ENCODE measurements at regions not wholly inside any gene's neighbourhood (a gene's known extent, or its start where the extent isn't known, plus 50 kb on each side); places are given as distances from the start of the nearest gene placed in this dataset.

DNA sequence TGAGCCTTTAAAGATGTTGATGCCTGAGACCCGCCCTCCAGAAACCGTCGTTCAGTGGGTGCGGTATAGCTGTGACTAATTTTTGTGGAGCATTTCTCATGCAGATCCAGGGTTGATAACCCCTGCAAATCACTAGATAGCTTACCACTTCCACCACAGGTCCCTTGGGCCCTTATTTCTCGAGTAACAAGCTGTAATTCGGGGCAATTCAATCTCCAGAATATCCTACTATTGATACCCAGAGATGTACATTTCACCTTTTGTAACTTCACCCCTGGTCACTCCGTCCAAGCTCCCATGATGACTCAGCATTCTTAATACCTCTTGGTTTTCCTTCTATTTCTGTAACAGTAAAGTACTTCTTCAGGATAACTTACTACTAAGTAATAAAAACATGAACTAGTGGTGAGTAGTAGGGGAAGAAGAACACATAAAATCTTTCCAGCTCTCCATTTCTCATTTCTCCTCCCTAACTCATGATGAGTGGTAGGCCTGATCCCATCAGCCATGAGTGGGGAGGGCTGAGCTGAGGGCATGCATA, 71.9 kb upstream of the UBL3 start:
- DNase-seq = no peak

- DNase-seq = no peak
These were observed 71.1 kb upstream of the UBL3 start for GRCh38 chr13:29921542-29921941.

- DNase-seq = no peak
These were observed 69.7 kb upstream of the UBL3 start for GRCh38 chr13:29920025-29920643.

- no peak for DNase-seq
These were observed 68.4 kb upstream of the UBL3 start for GRCh38 chr13:29918845-29919244.

DNA sequence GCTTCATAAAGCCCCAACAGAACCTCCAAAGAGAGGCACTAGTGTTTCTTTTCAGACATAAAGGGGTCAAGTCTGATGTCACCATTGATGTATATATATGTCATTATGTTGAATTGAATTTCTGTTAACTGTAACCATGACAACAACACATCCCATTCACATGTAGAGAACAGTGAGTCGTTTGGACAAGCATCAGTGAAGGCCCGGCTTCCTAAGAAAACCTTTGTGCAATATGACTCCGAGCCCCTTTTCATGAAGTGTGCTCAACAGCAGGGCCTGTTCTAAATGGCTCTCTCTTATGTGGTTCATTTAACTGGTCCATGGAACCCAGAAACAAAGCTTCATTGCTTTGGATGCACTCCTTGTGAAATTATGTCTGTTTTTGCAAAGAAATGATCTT, 67.2 kb upstream of the UBL3 start:
- no peak for DNase-seq

DNA sequence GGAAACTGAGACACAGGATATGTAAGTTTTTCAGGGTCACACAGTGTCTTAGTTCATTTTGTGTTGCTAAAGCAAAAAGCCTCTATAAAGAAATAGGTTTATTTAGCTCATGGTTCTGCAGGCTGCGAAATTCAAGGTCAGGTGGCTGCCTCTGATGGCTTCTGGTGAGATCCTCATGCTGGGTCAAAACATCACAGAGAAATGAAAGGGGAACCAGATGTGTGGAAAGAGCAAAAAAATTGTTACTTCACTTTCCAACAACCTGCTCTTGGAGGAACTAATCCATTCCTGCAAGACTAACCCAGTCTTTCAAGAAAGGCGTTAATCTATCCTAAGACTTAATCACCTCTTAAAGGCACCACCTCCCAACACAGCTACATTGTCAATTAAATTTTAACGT, 64.2 kb upstream of the UBL3 start:
- DNase-seq = no peak

- DNase-seq = no peak
These were observed 61.5 kb upstream of the UBL3 start for GRCh38 chr13:29911781-29912418.

DNA sequence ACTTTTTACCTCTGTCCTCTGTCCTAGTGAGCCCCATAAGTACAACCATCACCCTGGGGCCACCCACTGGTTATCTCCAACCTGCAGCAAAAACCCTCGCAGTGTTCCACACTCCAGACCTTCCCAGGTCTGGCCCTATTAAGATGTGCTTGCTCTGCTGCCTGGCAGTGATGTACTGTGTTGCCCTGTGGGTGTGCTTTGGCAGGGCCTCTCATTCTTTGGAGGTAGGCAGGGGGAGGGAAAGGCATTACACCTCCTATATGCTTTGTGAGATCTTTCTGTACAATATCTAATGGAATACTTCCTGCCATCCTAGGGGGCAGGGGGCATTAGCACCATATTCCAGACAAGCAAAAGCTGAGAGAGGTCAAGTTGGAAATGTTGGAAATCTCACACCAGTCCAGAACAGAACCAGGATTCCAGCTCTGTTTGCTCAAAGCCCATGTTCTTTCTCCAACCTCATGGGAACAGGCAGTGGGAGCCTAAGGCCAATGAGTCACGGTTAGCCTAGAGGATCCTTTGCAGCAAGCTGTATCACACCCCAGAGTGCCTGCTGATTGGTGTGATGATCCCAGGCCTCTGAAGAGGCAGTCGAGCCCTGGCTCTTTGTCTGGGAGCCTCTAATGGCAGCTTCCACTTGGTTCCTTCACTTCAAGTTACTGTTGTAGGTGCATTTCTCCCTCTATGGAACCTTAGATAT, 59.7 kb upstream of the UBL3 start:
- DNase-seq = no peak

DNA sequence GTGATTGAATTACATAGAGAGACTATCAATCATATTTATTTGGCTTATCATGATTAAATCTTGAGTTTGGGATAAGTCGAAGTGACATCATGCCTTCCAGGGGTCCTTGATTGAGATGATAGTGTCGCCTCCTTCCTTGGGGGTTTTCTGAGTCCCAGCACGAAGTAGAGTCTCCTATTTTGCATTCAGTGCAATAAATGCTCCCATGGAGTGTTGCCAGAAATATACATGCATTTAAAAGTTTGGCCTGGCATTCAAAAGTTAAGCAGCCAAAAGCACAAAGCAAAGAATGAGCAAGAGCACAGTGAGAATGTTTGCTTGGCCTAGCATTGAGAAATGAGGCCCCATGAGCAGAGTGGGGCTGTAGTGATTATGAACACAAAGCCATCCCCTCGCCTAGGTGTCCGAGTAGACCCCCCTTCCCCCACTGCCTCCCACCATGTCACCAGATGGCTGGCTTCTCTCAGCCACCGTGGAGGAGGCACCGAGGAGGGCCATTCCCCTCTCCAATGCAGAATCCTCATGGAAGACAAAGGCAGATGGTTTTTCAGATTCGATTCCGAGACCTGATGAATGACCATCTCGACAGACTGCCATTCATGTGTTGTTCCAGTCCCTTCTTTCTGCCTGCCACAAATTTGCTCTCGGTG, 58.8 kb upstream of the UBL3 start:
- no peak for DNase-seq

DNA sequence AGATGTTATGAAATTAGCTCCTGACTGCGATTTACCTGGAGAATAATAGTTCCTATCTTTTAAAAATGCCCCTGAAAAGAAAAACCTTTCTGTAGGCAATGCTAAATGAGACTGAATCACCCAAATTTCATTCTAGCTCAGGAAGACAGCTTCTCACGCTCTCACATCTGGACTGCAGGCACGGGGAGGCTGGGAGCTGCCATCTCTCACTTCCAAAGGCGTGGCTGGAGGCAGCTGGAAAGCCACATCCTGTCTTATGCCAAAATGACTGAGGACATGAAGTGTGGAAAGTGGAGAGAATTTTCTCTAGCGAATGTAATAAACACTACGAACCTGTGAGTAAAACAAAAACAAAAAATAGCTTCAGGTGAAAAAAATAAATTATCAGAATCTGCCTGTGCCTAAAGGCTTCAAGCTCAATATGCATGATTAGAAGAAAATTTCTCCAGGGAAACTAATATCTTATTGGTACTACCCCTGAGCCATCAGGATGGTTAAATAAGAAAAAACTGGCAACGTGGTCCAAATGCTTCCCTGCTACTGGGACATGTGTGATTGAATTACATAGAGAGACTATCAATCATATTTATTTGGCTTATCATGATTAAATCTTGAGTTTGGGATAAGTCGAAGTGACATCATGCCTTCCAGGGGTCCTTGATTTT, 58.1 kb upstream of the UBL3 start:
- no peak for DNase-seq

DNA sequence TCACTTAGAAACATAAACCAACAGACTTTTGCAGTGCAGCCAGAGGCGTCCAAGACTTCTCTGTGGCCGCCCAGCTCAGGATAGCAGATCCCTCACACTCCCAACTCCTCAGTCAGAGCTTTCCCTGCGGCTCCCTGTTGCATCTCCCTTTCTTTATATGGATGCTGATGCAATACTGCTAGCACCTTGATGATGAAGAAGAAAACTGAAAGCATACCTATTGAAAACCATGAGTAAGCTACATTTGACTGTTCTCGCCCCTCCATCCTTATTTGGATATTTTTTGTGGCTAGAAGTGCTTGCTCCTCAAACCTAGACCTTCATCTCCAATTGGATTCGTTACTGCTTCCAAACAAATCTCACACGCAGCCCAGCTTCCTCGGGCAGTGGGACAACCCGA, 57.3 kb upstream of the UBL3 start:
- no peak for DNase-seq

- DNase-seq = no peak
These were observed 56.1 kb upstream of the UBL3 start for GRCh38 chr13:29906432-29907011.

GRCh38 chr13:29905845-29906244, 55.4 kb upstream of the UBL3 start:
- DNase-seq = no peak

GRCh38 chr13:29903996-29904395, 53.6 kb upstream of the UBL3 start:
- no peak for DNase-seq

- no peak for DNase-seq
These were observed 53.1 kb upstream of the UBL3 start for GRCh38 chr13:29903543-29903942.

DNA sequence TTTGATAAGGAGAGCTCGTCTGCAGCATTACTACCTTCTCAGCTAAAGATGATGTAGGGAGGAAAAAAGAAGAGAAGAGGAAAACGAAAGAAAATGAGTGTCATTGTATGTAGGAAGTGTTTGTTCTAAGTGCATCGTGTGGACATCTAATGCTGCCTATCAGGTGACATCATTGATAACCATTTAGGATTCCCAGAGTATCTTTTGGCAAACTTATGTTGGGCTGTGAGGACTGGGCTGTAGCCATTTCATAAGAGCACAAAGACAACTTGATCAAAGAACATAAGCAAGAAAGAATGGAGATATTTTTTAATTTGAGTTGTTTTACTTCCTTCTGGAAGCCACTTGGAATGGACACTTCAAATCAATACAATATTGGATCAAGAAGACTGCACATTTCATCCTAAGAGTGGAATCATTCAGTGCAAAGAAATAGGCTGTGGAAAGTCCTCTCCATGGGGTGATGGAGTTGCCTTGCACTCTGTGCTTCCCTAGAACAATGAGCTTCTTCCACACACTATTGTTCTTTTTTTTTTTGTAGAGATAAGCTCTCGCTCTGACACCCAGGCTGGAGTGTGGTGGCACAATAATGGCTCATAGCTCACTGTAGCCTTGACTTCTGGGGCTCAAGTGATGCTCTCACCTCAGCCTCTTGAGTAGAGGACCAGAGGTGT, 52.4 kb upstream of the UBL3 start:
- DNase-seq = no peak

DNA sequence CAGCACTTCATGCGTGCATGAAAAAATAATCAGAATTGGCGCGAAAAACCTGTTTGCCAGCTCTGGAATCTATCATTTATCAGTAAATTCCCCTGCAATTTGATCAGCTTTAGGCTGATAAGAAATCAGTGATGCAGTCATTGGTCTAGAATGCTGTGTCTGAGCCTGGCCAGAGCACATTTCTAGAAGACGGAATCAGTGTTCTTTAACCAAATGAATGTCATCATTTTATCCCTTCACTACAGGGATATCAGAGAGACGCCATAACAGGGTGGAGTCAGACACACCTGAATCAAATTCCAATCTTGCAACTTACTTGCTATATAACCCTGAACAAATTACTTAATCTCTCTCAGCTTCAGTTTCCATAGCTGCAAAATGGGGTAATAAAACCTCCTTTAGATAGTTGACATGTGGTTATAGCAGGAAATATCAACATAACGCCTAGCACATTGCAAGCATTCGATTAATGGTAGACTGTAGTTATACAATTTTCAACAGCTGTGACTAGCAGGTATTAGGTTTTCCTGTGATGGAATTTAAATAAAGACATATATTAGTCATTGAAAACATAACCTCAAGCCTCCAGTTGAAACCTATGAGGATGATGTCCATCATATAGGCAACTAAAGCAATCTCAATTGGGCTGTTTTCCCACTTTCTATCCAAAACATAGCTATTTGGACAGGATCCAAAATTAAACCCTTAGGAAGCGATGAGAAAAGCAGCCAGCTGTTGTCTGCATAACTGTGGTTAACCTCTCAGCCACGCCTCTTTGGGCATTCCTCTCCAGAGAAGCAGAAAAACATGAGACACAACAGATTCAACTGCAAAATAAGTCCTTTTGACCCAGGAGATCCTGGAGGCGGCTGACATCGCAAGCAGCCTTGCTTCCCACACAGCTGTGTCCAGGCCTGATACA, 51.6 kb upstream of the UBL3 start:
- peak; percentile 71 for DNase-seq
